EH (cell line): ENCODE measurements at regions not wholly inside any gene's neighbourhood (a gene's known extent, or its start where the extent isn't known, plus 50 kb on each side); places are given as distances from the start of the nearest gene placed in this dataset.

Experiments used
- DNase-seq: peaks from one replicate; pipeline ENCODE4 v3.0.0-alpha.2; 2015; ENCODE audit warnings: low read depth

DNA sequence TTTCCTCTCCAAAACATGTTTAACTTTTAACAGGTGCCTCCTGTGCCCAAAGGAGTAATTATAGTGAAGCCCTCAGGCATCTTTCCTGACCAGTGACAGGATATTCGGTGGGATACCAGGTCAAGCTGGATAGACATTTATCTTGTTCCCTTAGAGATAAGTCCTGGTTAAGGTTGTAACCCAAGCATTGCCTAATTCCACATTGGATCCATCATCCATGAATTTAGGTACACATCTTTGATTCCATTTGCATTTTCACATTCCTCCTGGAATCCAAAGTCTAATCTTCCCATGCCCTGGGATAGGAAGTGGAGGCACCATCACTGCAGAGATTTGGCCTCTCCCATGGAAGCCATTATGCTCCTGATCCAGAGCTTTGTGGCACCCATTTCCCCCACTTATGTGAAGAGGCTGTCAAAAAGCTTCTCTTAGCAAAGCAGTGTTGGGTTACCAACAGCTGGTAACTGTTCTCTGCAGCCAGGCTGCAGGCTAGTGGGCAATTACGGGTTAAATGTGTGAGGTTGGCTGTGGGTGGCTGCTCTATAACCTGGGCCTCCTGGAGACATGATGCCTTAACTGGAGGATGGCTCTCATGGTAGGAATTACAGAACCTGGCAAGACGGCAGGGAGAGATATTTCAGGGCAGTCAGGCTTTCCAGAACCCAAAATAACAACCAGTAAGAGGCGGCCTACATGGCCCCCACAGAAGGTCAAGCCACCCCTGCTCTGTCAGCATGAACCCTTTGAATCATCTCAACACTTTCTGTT, 96.9 kb upstream of the VGLL2 start:
- DNase-seq, result peak; percentile 1

DNA sequence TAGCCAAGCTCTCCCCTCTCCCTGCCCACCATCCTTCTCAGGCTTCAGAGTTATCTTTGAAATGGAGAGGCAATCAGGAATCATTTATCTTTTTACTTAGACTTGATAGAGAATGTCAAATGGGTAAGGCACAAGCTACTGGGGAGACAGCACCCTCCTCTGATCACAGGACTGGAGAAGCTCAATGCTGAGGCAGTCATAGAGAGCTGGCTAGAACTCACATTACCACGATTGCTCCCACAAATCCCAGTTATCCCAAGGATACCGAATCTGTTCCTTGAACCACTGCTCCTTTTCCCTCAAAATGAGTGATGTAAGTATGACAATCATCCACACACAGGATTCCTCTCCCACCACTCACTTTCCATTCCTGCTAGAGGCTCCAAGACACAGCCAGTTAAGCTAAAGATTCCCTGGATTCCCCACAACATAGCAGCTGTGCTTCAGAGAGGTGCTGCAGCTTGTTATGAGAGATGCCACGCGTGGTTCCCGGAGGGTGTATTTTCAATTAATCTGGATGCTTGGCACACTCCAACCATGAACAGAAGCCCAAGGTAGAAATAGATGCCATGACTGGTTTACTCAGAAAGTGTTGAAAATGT, 96.2 kb upstream of the VGLL2 start:
- DNase-seq, result peak; percentile 14

DNA sequence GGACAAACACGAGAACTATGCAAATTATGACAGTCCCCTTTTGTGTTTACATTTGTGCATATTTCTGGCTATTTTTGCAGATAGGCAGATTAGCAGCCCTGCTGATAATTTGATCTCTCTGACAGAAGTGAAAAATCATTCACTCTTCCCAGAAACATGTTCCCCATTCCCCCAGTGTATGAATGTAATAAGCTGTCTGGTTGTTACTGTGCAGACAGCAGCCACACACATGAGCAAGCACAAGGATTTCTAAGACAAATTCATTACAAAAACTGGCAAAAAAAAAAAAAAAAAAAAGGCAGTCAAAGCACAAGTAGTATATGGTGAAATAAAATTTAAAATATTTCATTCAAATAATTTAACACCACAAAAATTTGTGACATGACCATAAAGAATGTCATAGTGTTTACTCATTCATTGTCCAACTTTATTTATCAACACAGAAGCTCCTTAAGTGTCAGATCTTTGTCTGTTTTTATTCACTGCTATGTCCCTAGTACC, 95.5 kb upstream of the VGLL2 start:
- peak; percentile 24 for DNase-seq

DNA sequence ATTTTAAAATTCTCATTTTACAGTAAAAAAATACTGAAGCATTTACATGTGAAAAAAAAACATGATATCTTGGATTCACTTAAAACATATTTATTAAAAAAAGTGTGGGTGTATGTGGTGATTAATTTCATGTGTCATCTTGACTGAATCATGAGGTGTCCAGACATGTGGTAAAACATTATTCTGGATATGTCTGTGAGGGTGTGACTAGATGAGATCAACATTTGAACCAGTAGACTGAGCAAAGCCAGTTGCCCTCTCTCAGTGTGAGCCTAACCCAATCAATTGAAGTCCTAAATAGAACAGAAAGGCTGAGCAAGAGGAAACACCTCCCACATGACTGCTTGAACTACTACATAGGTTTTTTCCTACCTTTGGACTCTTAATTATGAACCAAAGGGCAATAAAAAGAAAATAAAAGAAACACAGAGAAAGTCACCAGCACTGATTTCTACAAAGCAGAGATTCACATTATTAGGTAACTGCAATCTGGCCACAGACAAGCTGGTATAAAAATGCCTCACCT, 90.5 kb upstream of the VGLL2 start:
- no peak for DNase-seq

DNA sequence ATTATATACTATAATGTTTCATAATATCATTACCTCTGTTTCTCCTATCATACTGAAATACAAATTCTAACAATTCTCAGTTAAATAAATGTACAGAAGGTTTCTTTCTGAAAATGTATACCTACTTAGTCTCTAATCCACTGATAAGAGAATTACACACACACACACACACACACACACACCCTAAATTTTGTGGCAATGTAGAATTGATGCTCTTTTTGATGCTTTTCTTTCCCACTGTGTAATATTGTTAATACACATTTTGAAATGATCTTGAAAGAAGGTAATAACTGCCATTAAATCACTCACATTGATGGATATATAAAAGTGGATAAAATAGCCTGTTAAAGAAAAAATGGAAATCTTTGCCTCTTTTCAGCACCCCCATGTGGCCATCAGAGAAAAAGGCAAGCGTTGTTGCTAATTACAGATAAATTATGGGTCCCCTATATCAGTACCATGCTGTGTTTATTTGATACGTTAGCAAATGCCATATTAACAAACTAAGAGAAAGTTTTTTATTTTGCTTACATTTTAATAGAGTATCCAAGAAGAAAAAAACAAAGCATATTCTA, 76.6 kb upstream of the VGLL2 start:
- peak; percentile 6 for DNase-seq

DNA sequence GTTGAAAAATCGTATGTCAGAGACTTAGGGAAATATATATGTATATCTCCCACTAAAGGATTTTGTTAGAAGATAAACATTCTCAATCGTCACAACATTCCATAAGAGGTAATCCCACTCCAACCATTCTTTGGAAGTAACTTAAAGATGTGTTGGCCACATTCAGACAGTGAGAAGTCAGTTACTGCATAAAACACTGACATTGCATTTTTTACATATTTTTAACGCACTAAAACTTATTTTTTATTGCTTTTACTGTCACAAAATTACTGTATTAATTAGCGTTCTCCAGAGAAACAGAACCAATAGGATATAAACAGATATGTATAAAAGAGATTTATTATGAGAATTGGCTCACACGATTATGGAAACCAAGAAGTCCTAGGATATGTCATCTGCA, 74.3 kb upstream of the VGLL2 start:
- no peak for DNase-seq

DNA sequence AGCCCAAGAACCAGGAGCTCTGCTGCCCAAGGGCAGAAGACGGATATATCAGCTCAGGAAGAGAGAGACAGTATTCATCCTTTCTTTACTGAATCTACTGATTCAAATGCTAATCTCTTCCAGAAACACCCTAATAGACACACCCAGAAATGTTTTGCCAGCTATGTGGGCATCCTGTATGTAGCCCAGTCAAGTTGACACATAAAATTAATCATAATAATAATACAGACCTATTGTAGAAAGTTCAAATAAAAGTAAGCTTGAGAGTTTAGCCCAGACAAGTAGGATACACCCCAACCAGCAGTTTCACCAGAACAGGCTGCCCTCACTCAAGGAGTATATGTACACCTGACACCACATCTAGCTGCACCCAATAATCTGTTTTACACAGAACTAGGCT, 73.9 kb upstream of the VGLL2 start:
- no peak for DNase-seq

DNA sequence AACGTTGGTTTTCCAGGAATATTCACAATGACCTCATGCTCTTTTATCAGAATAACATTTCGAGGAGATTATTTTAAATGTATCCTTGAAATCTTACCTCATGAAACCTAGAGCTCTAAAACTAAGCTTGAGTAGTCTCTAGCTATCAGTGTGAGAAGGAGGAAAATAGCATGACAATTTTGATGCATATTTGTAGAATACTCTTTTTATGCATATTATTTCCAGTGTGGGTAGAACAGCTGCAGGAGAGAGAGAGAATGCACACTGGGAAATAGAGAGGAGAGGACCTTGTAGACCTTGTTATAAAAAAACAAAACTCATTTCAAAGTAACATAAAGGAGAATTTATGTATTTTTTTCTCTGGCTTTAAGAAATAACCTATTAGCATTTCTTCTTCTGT, 71.1 kb upstream of the VGLL2 start:
- no peak for DNase-seq

DNA sequence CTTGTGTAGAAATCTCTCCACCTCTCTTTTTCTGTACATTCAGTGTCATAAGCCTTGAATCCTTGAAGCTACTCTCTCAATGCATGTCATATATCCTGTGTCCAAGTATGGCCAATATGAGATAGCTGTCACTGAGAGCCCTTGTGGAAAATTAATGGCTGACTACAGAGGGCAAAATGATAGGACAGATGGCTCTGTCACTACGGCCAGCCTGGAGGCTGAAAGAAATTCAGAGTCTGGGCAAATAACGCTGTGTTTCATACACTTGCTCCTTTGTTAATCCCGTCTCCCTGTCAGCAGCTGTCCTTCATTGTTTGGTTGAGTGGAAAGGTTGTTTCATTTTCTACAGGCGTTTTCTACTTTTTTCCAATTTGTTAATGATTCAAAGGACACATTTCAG, 70.4 kb upstream of the VGLL2 start:
- DNase-seq, result no peak

DNA sequence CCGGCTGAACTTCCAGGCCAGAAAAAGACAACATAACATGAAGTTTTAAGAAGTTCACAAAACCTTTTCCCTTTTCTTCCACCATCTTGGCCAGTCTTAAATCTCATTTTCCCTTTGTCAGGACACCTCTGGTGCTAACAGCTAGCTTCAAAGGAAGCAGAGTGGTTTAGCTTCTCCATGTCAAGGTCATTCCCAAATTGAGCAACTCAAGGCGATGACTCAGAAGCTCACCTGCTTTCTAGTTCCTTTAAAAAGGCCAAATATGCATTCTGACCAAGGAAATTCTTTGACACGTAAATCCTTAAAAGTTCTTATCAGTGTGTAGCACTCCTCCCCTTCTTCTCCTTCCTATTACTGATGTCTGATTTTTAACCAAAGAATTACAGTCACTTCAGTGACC, 69.6 kb upstream of the VGLL2 start:
- no peak for DNase-seq

DNA sequence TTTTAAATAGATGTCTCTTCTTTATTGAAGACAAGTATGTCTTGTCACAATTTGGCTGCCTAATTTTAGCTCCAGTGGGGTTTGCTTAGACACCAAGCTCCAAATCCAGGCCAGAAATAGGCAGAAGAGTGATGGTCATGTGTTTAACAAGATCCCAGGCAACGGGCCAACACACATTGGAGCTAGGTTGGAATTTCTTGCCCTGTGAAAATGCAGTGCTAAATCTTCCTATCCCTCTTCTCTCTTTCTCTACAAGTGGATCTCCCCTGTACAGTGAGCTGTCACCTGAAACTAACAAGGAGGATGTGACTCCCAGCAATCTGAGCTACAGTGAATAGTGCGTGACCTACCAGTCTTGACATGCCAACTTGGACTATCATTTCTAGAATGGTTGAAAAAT, 65.3 kb upstream of the VGLL2 start:
- DNase-seq, result no peak

DNA sequence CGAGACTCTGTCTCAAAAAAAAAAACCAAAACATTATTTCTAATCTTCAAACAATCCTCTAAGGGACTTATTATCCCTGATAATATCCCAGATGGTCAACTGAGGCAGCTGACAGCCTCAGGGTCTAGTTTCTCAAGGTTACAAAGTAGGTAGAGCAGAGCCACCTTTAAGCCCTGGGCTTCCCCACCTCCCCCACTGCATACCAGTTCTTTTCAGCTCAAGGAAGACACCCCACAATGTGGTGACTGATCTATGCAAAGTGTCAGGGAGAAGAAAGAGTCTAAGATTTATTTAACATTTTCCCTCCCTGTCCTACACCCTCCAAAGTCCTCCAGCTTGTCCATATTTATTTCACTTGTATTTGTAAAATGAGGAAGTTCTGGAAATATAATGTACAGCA, 60.5 kb upstream of the VGLL2 start:
- no peak for DNase-seq

DNA sequence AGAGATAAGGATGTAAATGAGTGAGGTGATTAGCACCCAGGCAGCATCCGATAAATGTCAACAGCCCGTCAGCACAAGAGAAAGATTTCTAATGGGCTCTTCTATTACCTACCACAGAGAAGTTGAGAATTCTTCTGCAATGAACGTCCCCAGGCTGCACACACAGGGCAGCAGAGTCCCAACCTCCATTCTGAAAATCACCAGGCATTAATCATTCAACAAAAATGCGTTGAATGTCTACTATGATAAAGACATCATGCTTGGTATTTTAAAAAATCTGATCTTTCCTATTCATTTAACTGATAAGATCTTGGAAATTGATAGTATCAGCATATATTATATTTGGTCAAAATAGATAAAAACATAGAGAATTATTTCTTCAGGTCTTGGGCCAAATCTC, 59.5 kb upstream of the VGLL2 start:
- DNase-seq, result peak; percentile 8

DNA sequence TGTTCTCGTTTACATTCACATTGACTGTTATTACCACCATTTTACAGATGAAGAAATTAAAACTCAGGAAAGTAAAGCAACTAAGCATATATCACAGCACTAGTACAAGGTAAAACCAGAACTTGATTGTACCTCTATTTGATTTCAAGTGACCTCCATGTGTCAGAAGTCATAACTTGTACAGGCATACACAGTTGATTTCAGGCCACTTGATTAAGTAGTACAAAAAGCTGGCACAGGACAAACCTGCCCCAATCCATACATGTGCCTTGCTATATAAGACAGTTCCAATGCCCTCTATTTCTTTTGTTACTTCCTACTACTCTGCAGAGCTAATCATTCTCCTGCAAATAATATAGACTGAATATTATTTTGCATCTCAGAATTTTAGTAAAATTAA, 58.8 kb upstream of the VGLL2 start:
- no peak for DNase-seq

DNA sequence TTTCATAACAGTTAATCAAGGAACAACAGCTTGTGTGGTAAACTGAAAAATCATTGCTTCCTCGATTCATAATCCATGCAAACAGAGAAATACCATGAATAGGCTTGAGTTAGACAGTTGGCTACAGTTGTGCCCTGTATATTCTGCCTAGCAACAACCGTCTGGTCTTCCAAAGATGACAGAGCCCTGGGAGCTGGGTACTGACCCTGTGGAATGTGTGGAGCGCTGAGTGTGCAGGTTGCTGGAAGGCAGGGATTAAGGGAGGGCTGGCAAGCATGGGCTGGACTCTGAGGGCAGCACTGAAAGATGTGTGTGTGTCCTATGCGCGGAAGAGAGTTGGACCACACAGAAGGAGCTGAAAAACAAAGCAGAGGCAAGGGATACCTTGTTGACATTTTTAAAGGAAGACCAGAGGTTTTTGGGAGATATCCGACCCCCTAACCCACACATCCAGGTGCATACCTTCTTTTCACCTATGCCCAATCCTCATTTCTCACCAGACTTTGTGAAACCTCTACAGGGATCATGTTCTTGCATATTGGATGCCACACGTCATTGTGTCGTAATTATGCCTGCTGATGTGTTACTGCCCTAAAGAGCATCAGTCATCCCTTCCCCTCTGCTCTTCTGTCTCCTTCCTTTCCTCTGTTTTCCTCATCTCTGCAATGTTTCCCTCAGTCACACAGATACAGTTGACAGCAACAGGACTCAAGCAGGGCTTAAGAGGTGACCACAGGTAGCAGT, 58.2 kb upstream of the VGLL2 start:
- no peak for DNase-seq

DNA sequence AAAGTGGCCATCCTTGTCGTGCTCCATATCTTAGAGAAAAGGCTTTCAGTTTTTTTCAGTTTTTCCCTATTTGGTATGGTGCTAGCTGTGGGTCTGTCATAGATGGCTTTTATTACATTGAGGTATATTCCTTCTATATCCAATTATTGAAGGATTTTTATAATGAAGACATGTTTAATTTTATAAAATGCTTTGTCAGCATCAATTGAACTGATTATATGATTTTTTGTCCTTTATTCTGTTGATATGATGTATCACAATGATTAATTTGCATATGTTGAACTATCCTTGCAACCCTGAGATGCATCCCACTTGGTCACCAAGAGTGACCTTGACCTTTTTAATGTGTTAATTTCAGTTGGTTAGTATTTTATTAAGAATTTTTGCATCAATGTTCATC, 55.1 kb upstream of the VGLL2 start:
- DNase-seq, result no peak

DNA sequence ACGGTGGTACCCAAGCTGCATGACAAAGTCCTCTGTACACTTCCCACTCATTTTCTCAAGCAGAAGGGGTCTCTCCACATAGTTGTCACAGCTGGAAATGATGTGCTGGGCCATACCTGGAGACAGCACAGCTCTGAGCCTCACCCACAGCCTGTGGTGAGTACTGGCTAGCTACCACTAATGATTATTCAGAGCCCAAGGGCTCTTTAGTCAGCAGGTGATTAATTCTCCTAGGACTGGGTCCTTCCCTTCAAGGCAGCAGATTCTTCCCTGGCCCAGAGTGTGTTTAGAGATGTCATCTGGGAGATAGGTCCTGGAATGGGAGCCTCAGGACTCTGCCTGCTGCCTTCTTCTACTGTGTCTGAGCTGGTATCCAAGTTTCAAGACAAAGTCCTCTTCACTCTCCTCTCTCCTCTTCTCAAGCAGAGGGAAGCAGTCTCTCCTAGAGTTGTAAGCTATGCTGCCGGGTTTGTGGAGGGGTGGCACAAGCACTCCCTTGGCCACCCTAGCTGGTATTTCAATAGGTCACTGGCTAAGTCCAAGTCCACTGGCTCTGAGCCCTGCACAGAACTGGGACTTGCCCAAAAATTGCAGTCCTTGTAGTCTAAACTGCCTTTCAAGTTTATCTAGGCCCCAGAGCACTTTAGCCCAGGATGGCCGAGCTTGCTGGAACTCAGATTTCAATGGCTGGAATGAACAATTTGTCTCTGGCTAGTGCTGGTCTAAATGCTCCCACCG, 49.8 kb upstream of the VGLL2 start:
- DNase-seq, result no peak
